NCI-H146 (cell line): ENCODE measurements at regions not wholly inside any gene's neighbourhood (a gene's known extent, or its start where the extent isn't known, plus 50 kb on each side); places are given as distances from the start of the nearest gene placed in this dataset.
"Not testable (repeated sequence)": the region's sequence is repeated elsewhere in the genome, so short reads cannot be mapped to it uniquely, and the experiment has no call there.

Source experiments
- DNase-seq: peaks from one replicate; lab custom pipeline; 2025; lab: John Stamatoyannopoulos, UW

GRCh38 chr1:229012823-229013222 is 258.1 kb upstream of the RAB4A start:
- no peak for DNase-seq

- no peak for DNase-seq
Observed at GRCh38 chr1:229013981-229014380, 256.9 kb upstream of the RAB4A start.

- no peak for DNase-seq
Observed at GRCh38 chr1:229015806-229016205, 255.1 kb upstream of the RAB4A start.

- no peak for DNase-seq
Observed at GRCh38 chr1:229017091-229017490, 253.8 kb upstream of the RAB4A start.

GRCh38 chr1:229018674-229019295 is 252.1 kb upstream of the RAB4A start:
- DNase-seq, result no peak

- DNase-seq, result no peak
Observed at GRCh38 chr1:229019663-229020271, 251.1 kb upstream of the RAB4A start.

GRCh38 chr1:229021034-229021433 is 249.9 kb upstream of the RAB4A start:
- not testable (repeated sequence) for DNase-seq

- no peak for DNase-seq
Observed at GRCh38 chr1:229022595-229023333, 248.1 kb upstream of the RAB4A start.

GRCh38 chr1:229023651-229024300 is 247.1 kb upstream of the RAB4A start:
- no peak for DNase-seq

GRCh38 chr1:229024528-229025130 is 246.3 kb upstream of the RAB4A start:
- DNase-seq, result no peak

GRCh38 chr1:229025576-229025975 is 245.3 kb upstream of the RAB4A start:
- peak; percentile 45 for DNase-seq

- no peak for DNase-seq
Observed at GRCh38 chr1:229027158-229027557, 243.8 kb upstream of the RAB4A start.

- no peak for DNase-seq
Observed at GRCh38 chr1:229027622-229028182, 243.2 kb upstream of the RAB4A start.

- DNase-seq, result no peak
Observed at GRCh38 chr1:229028544-229028943, 242.4 kb upstream of the RAB4A start.

- DNase-seq, result no peak
Observed at GRCh38 chr1:229028987-229029878, 241.7 kb upstream of the RAB4A start.

GRCh38 chr1:229029879-229030235 is 241.1 kb upstream of the RAB4A start:
- DNase-seq, result no peak

GRCh38 chr1:229030630-229031029 is 240.3 kb upstream of the RAB4A start:
- no peak for DNase-seq

- DNase-seq, result no peak
Observed at GRCh38 chr1:229031061-229031460, 239.8 kb upstream of the RAB4A start.

GRCh38 chr1:229031481-229032341 is 239.2 kb upstream of the RAB4A start:
- no peak for DNase-seq

- DNase-seq, result no peak
Observed at GRCh38 chr1:229032375-229032774, 238.5 kb upstream of the RAB4A start.
